Brain microvascular endothelial cell (primary cell): ENCODE measurements at regions not wholly inside any gene's neighbourhood (a gene's known extent, or its start where the extent isn't known, plus 50 kb on each side); places are given as distances from the start of the nearest gene placed in this dataset.

ENCODE experiments used
- DNase-seq: peaks from one replicate; pipeline ENCODE4 v3.0.0-alpha.2; 2020
- H3K27ac ChIP-seq: fragments of 250-450 bp; sonication (Bioruptor Pico); 2 replicates; pipeline ENCODE4 v1.5.1; 2020; ENCODE audit warnings: mild to moderate bottlenecking, moderate library complexity
- H3K27me3 ChIP-seq: fragments of 250-450 bp; sonication (Bioruptor Pico); replicated peaks from 2 replicates; pipeline ENCODE4 v1.5.1; 2020; ENCODE audit warnings: mild to moderate bottlenecking
- H3K36me3 ChIP-seq: fragments of 250-450 bp; sonication (Bioruptor Pico); replicated peaks from 2 replicates; pipeline ENCODE4 v1.5.1; 2020; ENCODE audit warnings: mild to moderate bottlenecking
- H3K4me3 ChIP-seq: 2 replicates; pipeline ENCODE4 v1.5.1; 2011; ENCODE audit warnings: low read depth, mild to moderate bottlenecking, control low read depth, low read length, moderate library complexity
- in situ Hi-C: cut with HindIII; loops from 2 replicates; pipeline ENCODE4 v1.10.0; 2017; ENCODE audit warnings: low sequenced_read_pairs, low pct_ligation_motif_present
- TF ChIP-seq, protein P1 (sequence below): IDR thresholded peaks from 2 replicates; pipeline ENCODE4 v1.5.1; 2011; ENCODE audit warnings: low read depth, mild to moderate bottlenecking, moderate library complexity, low read length, control low read depth, inconsistent platforms; ENCODE audit errors: missing control alignments

DNA sequence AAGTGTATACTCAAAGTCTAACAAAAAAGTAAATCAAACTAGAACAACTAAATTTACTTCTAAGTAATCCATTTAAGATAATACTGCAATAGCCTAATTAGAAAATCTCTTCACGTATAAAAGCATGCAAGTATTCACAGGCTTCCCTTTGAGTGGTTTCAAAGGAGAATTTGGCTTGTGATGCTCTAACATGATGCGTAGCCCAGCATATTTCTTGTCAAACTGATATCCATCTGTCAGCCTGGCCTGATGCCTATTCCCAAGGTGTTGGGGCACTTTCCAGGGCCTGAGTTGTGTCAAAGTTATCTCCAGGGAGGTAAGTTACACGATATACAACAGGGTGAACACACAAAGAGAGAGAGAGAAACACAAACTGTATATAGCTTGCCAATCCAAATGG lies 287.0 kb upstream of the MAGEB18 start:
- in situ Hi-C loops: no loop called here
- Histone ChIP-seq H3K27ac (no peak overlapping the region), H3K4me3 (no peak overlapping the region), H3K27me3 (no peaks in the 10 kb centered on the region), H3K36me3 (no peaks in the 10 kb centered on the region)
- TF ChIP-seq, protein P1, sequence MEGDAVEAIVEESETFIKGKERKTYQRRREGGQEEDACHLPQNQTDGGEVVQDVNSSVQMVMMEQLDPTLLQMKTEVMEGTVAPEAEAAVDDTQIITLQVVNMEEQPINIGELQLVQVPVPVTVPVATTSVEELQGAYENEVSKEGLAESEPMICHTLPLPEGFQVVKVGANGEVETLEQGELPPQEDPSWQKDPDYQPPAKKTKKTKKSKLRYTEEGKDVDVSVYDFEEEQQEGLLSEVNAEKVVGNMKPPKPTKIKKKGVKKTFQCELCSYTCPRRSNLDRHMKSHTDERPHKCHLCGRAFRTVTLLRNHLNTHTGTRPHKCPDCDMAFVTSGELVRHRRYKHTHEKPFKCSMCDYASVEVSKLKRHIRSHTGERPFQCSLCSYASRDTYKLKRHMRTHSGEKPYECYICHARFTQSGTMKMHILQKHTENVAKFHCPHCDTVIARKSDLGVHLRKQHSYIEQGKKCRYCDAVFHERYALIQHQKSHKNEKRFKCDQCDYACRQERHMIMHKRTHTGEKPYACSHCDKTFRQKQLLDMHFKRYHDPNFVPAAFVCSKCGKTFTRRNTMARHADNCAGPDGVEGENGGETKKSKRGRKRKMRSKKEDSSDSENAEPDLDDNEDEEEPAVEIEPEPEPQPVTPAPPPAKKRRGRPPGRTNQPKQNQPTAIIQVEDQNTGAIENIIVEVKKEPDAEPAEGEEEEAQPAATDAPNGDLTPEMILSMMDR: no peak
- no peak for DNase-seq

DNA sequence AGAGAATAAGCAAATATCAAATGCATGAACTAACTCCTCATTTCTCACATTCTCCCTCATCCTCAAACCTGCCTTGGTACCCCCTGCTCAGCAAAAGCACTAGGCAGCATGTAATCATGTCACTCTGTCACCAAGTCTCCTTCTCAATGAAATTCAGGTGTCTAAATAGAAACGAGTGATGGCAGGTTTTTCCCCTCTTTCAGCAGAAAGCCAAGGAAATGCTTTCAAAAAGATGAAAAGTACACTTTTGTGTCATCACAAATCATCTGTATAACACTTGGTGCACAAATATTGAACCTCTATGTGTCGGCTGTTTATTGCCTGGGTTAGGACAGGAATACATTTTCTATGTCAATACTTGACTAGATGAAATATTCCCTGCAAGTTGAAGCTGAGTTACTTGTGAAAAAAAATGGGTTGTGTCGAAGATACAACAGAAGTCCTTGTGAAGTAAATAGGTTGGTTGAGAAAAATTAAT lies 285.1 kb upstream of the MAGEB18 start:
- TF ChIP-seq, protein P1: no peak
- Histone ChIP-seq H3K27ac (no peak overlapping the region), H3K36me3 (no peaks in the 10 kb centered on the region), H3K27me3 (no peaks in the 10 kb centered on the region), H3K4me3 (no peak overlapping the region)
- no peak for DNase-seq
- in situ Hi-C loops: no loop called here

DNA sequence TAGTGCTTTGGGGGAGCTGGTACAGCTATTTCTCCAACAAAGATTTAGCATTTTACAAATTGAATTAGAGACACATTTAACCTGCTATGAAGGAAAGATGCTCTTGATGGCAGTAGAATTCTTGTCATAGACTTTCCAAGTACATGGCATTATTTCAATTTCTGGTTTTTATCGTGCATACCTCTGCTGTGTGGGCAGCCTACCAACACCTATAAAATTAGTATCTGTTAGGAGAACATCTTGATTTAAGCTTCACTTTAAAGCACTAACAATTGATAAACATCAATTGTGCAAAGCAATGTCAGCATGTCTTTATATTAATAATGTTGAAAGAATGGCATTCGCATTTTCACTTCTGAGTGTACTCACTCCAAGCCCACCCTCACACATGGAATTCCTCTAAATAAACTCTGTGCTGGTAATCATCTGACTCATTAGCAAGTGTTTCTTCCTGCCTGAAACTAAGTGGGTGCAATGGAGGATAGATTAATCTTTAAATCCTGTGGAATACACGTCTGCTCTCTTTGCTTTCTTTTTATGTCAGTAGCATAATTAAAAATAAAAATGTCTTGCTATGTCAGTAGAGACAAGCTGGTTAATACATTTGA lies 279.8 kb upstream of the MAGEB18 start:
- DNase-seq: no peak
- TF ChIP-seq, protein P1: no peak

DNA sequence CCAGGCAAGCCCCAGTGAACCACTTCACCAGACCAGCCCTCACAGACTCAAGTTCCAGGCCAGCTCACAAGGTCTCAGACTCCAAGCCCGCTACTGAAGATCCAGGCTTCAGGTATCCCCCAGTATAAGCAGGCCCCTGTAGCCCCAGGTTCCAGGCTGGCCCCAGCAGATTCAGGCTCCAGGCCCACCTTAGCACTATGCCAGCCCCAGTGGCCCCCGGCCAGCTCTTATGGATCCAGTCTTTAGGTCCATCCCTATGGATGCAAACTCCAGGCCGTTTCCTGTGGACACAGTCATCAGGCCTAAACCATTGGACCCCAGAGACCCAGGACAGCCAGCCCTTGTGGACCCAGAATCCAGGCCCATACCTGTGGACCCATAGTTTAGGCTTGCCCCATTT lies 277.8 kb upstream of the MAGEB18 start:
- no peaks in the 10 kb centered on the region for H3K36me3 ChIP-seq
- no peak for DNase-seq
- in situ Hi-C loops: no loop called here
- no peak overlapping the region for H3K4me3 ChIP-seq
- H3K27me3 ChIP-seq: no peaks in the 10 kb centered on the region
- no peak overlapping the region for H3K27ac ChIP-seq
- TF ChIP-seq, protein P1: no peak

More for the DNA sequence above, 279.8 kb upstream of the MAGEB18 start:
- Histone ChIP-seq H3K27ac (no peak overlapping the region), H3K4me3 (no peak overlapping the region), H3K36me3 (no peaks in the 10 kb centered on the region), H3K27me3 (no peaks in the 10 kb centered on the region)
- in situ Hi-C loops: no loop called here

DNA sequence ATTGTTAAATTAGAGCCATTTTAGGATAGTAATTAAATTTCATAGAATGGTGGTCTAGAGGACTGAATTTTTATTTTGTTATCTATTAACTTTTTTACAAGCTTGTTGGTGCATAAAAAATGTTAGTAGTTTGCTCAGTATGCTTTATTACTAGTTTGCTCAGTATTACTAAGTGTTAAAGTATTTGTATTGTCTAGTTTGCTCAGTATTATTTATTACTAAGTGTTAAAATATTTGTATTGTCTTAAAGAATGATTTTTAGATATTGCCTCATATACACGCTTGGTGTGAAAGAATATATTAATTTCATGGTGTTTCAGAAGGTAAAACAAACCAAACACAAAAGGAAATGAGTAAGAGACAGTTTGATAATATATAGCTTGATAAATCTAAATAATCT lies 268.4 kb upstream of the MAGEB18 start:
- Histone ChIP-seq H3K36me3 (no peaks in the 10 kb centered on the region), H3K27me3 (no peaks in the 10 kb centered on the region), H3K4me3 (no peak overlapping the region), H3K27ac (no peak overlapping the region)
- TF ChIP-seq, protein P1: no peak
- no peak for DNase-seq
- in situ Hi-C loops: no loop called here

DNA sequence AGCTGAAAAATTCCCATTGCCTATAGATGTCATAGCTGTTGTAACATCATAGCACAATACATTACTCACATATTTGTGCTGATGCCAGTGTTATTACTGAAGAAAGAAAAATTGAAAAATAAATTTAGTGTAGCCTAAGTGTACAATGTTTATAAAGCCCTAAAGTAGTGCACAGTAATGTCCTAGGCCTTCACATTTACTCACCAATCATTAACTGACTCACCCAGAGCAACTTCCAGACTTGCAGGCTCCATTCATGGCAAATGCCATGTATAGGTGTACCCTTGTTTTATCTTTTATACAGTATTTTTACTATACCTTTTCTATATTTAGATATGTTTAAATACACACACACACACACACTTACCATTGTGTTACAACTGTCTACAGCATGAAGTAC lies 265.4 kb upstream of the MAGEB18 start:
- Histone ChIP-seq H3K27ac (no peak overlapping the region), H3K4me3 (no peak overlapping the region), H3K36me3 (no peaks in the 10 kb centered on the region), H3K27me3 (no peaks in the 10 kb centered on the region)
- TF ChIP-seq, protein P1: no peak
- in situ Hi-C loops: no loop called here
- no peak for DNase-seq
